OCI-LY7 (cell line): ENCODE measurements at regions not wholly inside any gene's neighbourhood (a gene's known extent, or its start where the extent isn't known, plus 50 kb on each side); places are given as distances from the start of the nearest gene placed in this dataset.

Experiments
- EZH2phosphoT487 ChIP-seq: fragments of 200-600 bp; sonication (generic); IDR thresholded peaks from 2 replicates; pipeline ENCODE4 v1.6.1; 2018; ENCODE audit warnings: low read depth, borderline replicate concordance, mild to moderate bottlenecking, mixed run types, antibody characterized with exemption, low read length, moderate library complexity, mixed read lengths
- TF ChIP-seq, protein P1 (sequence below): fragments of 200-600 bp; sonication (generic); conservative IDR thresholded peaks from 2 replicates; pipeline ENCODE4 v1.5.1; 2014; ENCODE audit warnings: mild to moderate bottlenecking, antibody characterized with exemption, low read length, moderate library complexity, mixed read lengths

- TF ChIP-seq, protein P1, sequence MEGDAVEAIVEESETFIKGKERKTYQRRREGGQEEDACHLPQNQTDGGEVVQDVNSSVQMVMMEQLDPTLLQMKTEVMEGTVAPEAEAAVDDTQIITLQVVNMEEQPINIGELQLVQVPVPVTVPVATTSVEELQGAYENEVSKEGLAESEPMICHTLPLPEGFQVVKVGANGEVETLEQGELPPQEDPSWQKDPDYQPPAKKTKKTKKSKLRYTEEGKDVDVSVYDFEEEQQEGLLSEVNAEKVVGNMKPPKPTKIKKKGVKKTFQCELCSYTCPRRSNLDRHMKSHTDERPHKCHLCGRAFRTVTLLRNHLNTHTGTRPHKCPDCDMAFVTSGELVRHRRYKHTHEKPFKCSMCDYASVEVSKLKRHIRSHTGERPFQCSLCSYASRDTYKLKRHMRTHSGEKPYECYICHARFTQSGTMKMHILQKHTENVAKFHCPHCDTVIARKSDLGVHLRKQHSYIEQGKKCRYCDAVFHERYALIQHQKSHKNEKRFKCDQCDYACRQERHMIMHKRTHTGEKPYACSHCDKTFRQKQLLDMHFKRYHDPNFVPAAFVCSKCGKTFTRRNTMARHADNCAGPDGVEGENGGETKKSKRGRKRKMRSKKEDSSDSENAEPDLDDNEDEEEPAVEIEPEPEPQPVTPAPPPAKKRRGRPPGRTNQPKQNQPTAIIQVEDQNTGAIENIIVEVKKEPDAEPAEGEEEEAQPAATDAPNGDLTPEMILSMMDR = no peak
- TF ChIP-seq EZH2phosphoT487 = no peak
Observed at GRCh38 chr13:37450276-37450675, 148.3 kb downstream of the POSTN start.
